Upper lobe of left lung (tissue), 6 donors: ENCODE measurements at regions not wholly inside any gene's neighbourhood (a gene's known extent, or its start where the extent isn't known, plus 50 kb on each side); places are given as distances from the start of the nearest gene placed in this dataset.

ENCODE experiments used
- ATAC-seq, 2 donors: fragments of 200-7000 bp; cut with Tn5 transposase; one replicate each; pipeline ENCODE4 v1.9.1; 2022; ENCODE audit warnings: mild to moderate bottlenecking in 2 of 2, moderate library complexity in 2 of 2; ENCODE audit not compliant: low FRiP score in 2 of 2
- DNase-seq, 2 donors: peaks; one replicate each; pipeline ENCODE4 v3.0.0-alpha.2; 2019 to 2020
- H3K27ac ChIP-seq, 4 donors: fragments of 200-600 bp; sonication (generic); one replicate each; pipeline ENCODE4 v1.5.1; 2016 to 2019
- H3K27me3 ChIP-seq, 4 donors: fragments of 200-600 bp; sonication (generic); one replicate each; pipeline ENCODE4 v1.5.1; 2017 to 2019
- H3K36me3 ChIP-seq, 4 donors: fragments of 200-600 bp; sonication (generic); one replicate each; pipeline ENCODE4 v1.5.1; 2016 to 2019
- H3K4me1 ChIP-seq, 4 donors: fragments of 200-600 bp; sonication (generic); one replicate each; pipeline ENCODE4 v1.5.1; 2018 to 2019
- H3K4me3 ChIP-seq, 4 donors: fragments of 200-600 bp; sonication (generic); one replicate each; pipeline ENCODE4 v1.5.1; 2017 to 2019; ENCODE audit warnings: mild to moderate bottlenecking in 2 of 4, moderate library complexity in 1 of 4
- H3K9me3 ChIP-seq, 4 donors: fragments of 200-600 bp; sonication (generic); one replicate each; pipeline ENCODE4 v1.5.1; 2018 to 2019
- CTCF ChIP-seq, 6 experiments: fragments of 450-650 bp in 4 of 6; fragments of 200-600 bp in 2 of 6; sonication (generic) in 2 of 6; IDR thresholded peaks; one replicate each; pipeline ENCODE4 v1.5.1; 2016 to 2019; ENCODE audit warnings: antibody characterized with exemption in 6 of 6
- EP300 ChIP-seq, 4 donors: sonication (generic); formaldehyde crosslinking; IDR thresholded peaks; one replicate each; pipeline ENCODE4 v1.5.1; 2017; ENCODE audit warnings: antibody characterized with exemption in 4 of 4, control low read depth in 2 of 4
- POLR2A ChIP-seq, 4 donors: fragments of 450-650 bp; IDR thresholded peaks; one replicate each; pipeline ENCODE4 v1.5.1; 2016 to 2017; ENCODE audit warnings: antibody characterized with exemption in 4 of 4, mild to moderate bottlenecking in 2 of 4
- POLR2AphosphoS5 ChIP-seq, 2 donors: sonication (generic); formaldehyde crosslinking; IDR thresholded peaks; one replicate each; pipeline ENCODE4 v1.5.1; 2017; ENCODE audit warnings: antibody characterized with exemption in 2 of 2
- WGBS, 2 donors: methylation state at CpG; one replicate each; pipeline ENCODE4 v1.1.5; 2017 to 2018; 5-methylcytosine and 5-hydroxymethylcytosine counted together
- donor health status: DM: no; HTN: no; CAD: no; lungs with moderate emphysema.
- donor health status: DM: no; HTN: yes; CAD: no; lungs with severe emphysema.

- DNase-seq: no peak
- no peak for ATAC-seq
- no peak overlapping the region for H3K27ac ChIP-seq
- WGBS, 2 donors: 83 to 92% methylated on average over 3 of the region's 3 CpGs
- H3K4me1 ChIP-seq: peaks cover 0 to 14% (median 8%) of the 10 kb centered on the region in 4 donors
- H3K27me3 ChIP-seq: no peaks in the 10 kb centered on the region
- TF ChIP-seq POLR2AphosphoS5 (IDR thresholded peaks at IDR 0.05) (no peak), EP300 (IDR thresholded peaks at IDR 0.05) (no peak), POLR2A (IDR thresholded peaks at IDR 0.05) (no peak), CTCF (IDR thresholded peaks at IDR 0.05) (no peak)
- H3K4me3 ChIP-seq: no peak overlapping the region
- H3K36me3 ChIP-seq: no peaks in the 10 kb centered on the region
- no peaks in the 10 kb centered on the region for H3K9me3 ChIP-seq
Measured at GRCh38 chr7:22597844-22598243, 97.9 kb upstream of the STEAP1B start.

GRCh38 chr7:22596763-22597400 is 96.9 kb upstream of the STEAP1B start:
- whole genome bisulfite sequencing, 2 donors: 75 to 77% methylated on average over 5 of the region's 5 CpGs
- DNase-seq: no peak
- TF ChIP-seq POLR2AphosphoS5 (IDR thresholded peaks at IDR 0.05): no peak
- no peak for TF ChIP-seq EP300 (IDR thresholded peaks at IDR 0.05)
- no peak for TF ChIP-seq CTCF (IDR thresholded peaks at IDR 0.05)
- TF ChIP-seq POLR2A (IDR thresholded peaks at IDR 0.05): no peak
- no peaks in the 10 kb centered on the region for H3K27me3 ChIP-seq
- no peak overlapping the region for H3K27ac ChIP-seq
- H3K4me3 ChIP-seq: no peak overlapping the region
- ATAC-seq: no peak
- H3K36me3 ChIP-seq: no peaks in the 10 kb centered on the region
- H3K4me1 ChIP-seq: peaks cover 0 to 9% (median 6%) of the 10 kb centered on the region in 4 donors
- H3K9me3 ChIP-seq: no peaks in the 10 kb centered on the region

GRCh38 chr7:22594020-22594419 is 94.0 kb upstream of the STEAP1B start:
- no peaks in the 10 kb centered on the region for H3K36me3 ChIP-seq
- H3K9me3 ChIP-seq: no peaks in the 10 kb centered on the region
- no peak overlapping the region for H3K27ac ChIP-seq
- WGBS, 2 donors: 81 to 84% methylated on average over 2 of the region's 2 CpGs
- peaks cover 19 to 25% (median 24%) of the 10 kb centered on the region in 4 donors for H3K4me1 ChIP-seq
- no peaks in the 10 kb centered on the region for H3K27me3 ChIP-seq
- DNase-seq: no peak
- no peak for TF ChIP-seq CTCF (IDR thresholded peaks at IDR 0.05)
- TF ChIP-seq POLR2AphosphoS5 (IDR thresholded peaks at IDR 0.05): no peak
- no peak for TF ChIP-seq POLR2A (IDR thresholded peaks at IDR 0.05)
- TF ChIP-seq EP300 (IDR thresholded peaks at IDR 0.05): no peak
- no peak overlapping the region for H3K4me3 ChIP-seq
- no peak for ATAC-seq

GRCh38 chr7:22591271-22591670 is 91.3 kb upstream of the STEAP1B start:
- WGBS, 2 donors: 89 to 96% methylated on average over 2 of the region's 2 CpGs
- Histone ChIP-seq H3K27me3 (no peaks in the 10 kb centered on the region), H3K4me1 (peaks cover 44 to 53% (median 50%) of the 10 kb centered on the region in 4 donors), H3K36me3 (no peaks in the 10 kb centered on the region), H3K27ac (peak overlapping the region in 3 of 4 donors; percentile 46 to 88 (median 81)), H3K4me3 (no peak overlapping the region), H3K9me3 (no peaks in the 10 kb centered on the region)
- DNase-seq (no peak), ATAC-seq (no peak)
- no peak for TF ChIP-seq CTCF (IDR thresholded peaks at IDR 0.05)
- no peak for TF ChIP-seq EP300 (IDR thresholded peaks at IDR 0.05)
- no peak for TF ChIP-seq POLR2A (IDR thresholded peaks at IDR 0.05)
- no peak for TF ChIP-seq POLR2AphosphoS5 (IDR thresholded peaks at IDR 0.05)

- peak overlapping the region; percentile 46 to 88 (median 76) for H3K27ac ChIP-seq
- WGBS, 2 donors: 32 to 33% methylated on average over 10 of the region's 10 CpGs
- no peak overlapping the region for H3K4me3 ChIP-seq
Measured at GRCh38 chr7:22589641-22590201, 89.7 kb upstream of the STEAP1B start.

More at GRCh38 chr7:22589641-22590201, 89.7 kb upstream of the STEAP1B start:
- TF ChIP-seq POLR2A (IDR thresholded peaks at IDR 0.05): no peak
- peak; percentile 64 to 76 (median 74) for TF ChIP-seq EP300 (IDR thresholded peaks at IDR 0.05)
- TF ChIP-seq CTCF (IDR thresholded peaks at IDR 0.05): no peak
- TF ChIP-seq POLR2AphosphoS5 (IDR thresholded peaks at IDR 0.05): peak; percentile 78 to 88
- H3K9me3 ChIP-seq: no peaks in the 10 kb centered on the region
- no peaks in the 10 kb centered on the region for H3K27me3 ChIP-seq
- DNase-seq (peak; percentile 23 to 54), ATAC-seq (peak; percentile 76 to 79)
- H3K4me1 ChIP-seq: peaks cover 49 to 61% (median 55%) of the 10 kb centered on the region in 4 donors
- no peaks in the 10 kb centered on the region for H3K36me3 ChIP-seq
